ENCODE measurements at regions not wholly inside any gene's neighbourhood (a gene's known extent, or its start where the extent isn't known, plus 50 kb on each side); places are given as distances from the start of the nearest gene placed in this dataset.
"Not testable (repeated sequence)": the region's sequence is repeated elsewhere in the genome, so short reads cannot be mapped to it uniquely, and the experiment has no call there.

GRCh38 chr2:228410061-228410460 lies 228.6 kb upstream of the SPHKAP start:
- no peak for DNase-seq (ENCODE audit: low spot score)

GRCh38 chr2:228409493-228409892 lies 228.0 kb upstream of the SPHKAP start:
- DNase-seq (ENCODE audit: low spot score) = no peak

- DNase-seq (ENCODE audit: low spot score) = no peak
Measured at GRCh38 chr2:228408529-228409227, 227.2 kb upstream of the SPHKAP start.

GRCh38 chr2:228407821-228408220 lies 226.3 kb upstream of the SPHKAP start:
- DNase-seq (ENCODE audit: low spot score) = no peak

- DNase-seq (ENCODE audit: low spot score) = no peak
Measured at GRCh38 chr2:228401065-228401912, 219.8 kb upstream of the SPHKAP start.

- DNase-seq (ENCODE audit: low spot score) = no peak
Measured at GRCh38 chr2:228387776-228388175, 206.3 kb upstream of the SPHKAP start.

GRCh38 chr2:228378696-228379425 lies 197.4 kb upstream of the SPHKAP start:
- DNase-seq (ENCODE audit: low spot score) = no peak

GRCh38 chr2:228378233-228378632 lies 196.7 kb upstream of the SPHKAP start:
- no peak for DNase-seq (ENCODE audit: low spot score)

- DNase-seq (ENCODE audit: low spot score) = no peak
Measured at GRCh38 chr2:228377533-228377932, 196.0 kb upstream of the SPHKAP start.

GRCh38 chr2:228374741-228375140 lies 193.3 kb upstream of the SPHKAP start:
- no peak for DNase-seq (ENCODE audit: low spot score)

GRCh38 chr2:228373191-228373590 lies 191.7 kb upstream of the SPHKAP start:
- DNase-seq (ENCODE audit: low spot score) = no peak

- DNase-seq (ENCODE audit: low spot score) = no peak
Measured at GRCh38 chr2:228372212-228372611, 190.7 kb upstream of the SPHKAP start.

GRCh38 chr2:228369400-228370031 lies 188.0 kb upstream of the SPHKAP start:
- no peak for DNase-seq (ENCODE audit: low spot score)

- DNase-seq (ENCODE audit: low spot score) = no peak
Measured at GRCh38 chr2:228367356-228367755, 185.9 kb upstream of the SPHKAP start.

- DNase-seq (ENCODE audit: low spot score) = no peak
Measured at GRCh38 chr2:228359473-228359872, 178.0 kb upstream of the SPHKAP start.

- no peak for DNase-seq (ENCODE audit: low spot score)
Measured at GRCh38 chr2:228355897-228356296, 174.4 kb upstream of the SPHKAP start.

- DNase-seq (ENCODE audit: low spot score) = not testable (repeated sequence)
Measured at GRCh38 chr2:228352980-228353379, 171.5 kb upstream of the SPHKAP start.

- no peak for DNase-seq (ENCODE audit: low spot score)
Measured at GRCh38 chr2:228352048-228352447, 170.6 kb upstream of the SPHKAP start.

- DNase-seq (ENCODE audit: low spot score) = no peak
Measured at GRCh38 chr2:228348516-228349064, 167.1 kb upstream of the SPHKAP start.

- no peak for DNase-seq (ENCODE audit: low spot score)
Measured at GRCh38 chr2:228344531-228344930, 163.0 kb upstream of the SPHKAP start.

- no peak for DNase-seq (ENCODE audit: low spot score)
Measured at GRCh38 chr2:228339525-228339924, 158.0 kb upstream of the SPHKAP start.

- no peak for DNase-seq (ENCODE audit: low spot score)
Measured at GRCh38 chr2:228334180-228334579, 152.7 kb upstream of the SPHKAP start.
